Glomerular visceral epithelial cell (primary cell): ENCODE measurements at regions not wholly inside any gene's neighbourhood (a gene's known extent, or its start where the extent isn't known, plus 50 kb on each side); places are given as distances from the start of the nearest gene placed in this dataset.

ENCODE experiments used
- DNase-seq: peaks from one replicate; pipeline ENCODE4 v3.0.0-alpha.2; 2016; ENCODE audit errors: extremely low spot score

DNA sequence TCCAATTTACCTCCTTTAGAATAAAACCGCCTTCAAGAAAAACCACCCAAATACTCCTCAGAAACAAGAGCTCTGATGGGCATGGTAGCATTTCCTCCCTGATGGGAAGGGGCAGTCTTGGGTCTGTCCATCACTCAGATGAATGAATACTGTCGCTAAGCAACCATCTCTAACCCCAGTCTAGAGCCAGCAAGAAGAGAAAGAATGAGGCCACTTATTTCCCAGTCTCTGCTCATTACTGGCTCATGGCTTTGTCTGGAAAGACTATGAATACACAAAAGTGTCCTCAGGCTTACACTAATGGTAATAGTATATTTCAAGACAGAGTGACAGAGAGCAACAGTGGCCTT lies 51.0 kb upstream of the F3 start:
- no peak for DNase-seq

- DNase-seq: no peak
Measured at GRCh38 chr1:94591823-94592570, 50.4 kb upstream of the F3 start.
